Nephron (organoid): ENCODE measurements at regions not wholly inside any gene's neighbourhood (a gene's known extent, or its start where the extent isn't known, plus 50 kb on each side); places are given as distances from the start of the nearest gene placed in this dataset.

Experiments used
- H3K27ac Mint-ChIP-seq, 3 experiments: 2 replicates each; pipeline ENCODE4 v1.8.0; 2020; ENCODE audit warnings: mixed read lengths in 3 of 3, mild to moderate bottlenecking in 2 of 3, moderate library complexity in 1 of 3
- H3K27me3 Mint-ChIP-seq: 2 replicates; pipeline ENCODE4 v1.8.0; 2021; ENCODE audit warnings: low read depth, mild to moderate bottlenecking, moderate library complexity, mixed read lengths
- H3K36me3 Mint-ChIP-seq: 2 replicates; pipeline ENCODE4 v1.8.0; 2020; ENCODE audit warnings: low read depth, mixed read lengths
- H3K4me1 Mint-ChIP-seq: 2 replicates; pipeline ENCODE4 v1.8.0; 2020; ENCODE audit warnings: mixed read lengths
- H3K4me3 Mint-ChIP-seq, 3 experiments: 2 replicates each; pipeline ENCODE4 v1.8.0; 2020; ENCODE audit warnings: mild to moderate bottlenecking in 3 of 3, mixed read lengths in 3 of 3, moderate library complexity in 2 of 3
- H3K9me3 Mint-ChIP-seq: 2 replicates; pipeline ENCODE4 v1.8.0; 2020; ENCODE audit warnings: mixed read lengths
- TF ChIP-seq, protein P1 (sequence below), 3 experiments: fragments of 200-600 bp; sonication (generic); IDR thresholded peaks; one replicate each; pipeline ENCODE4 v1.5.0; 2021; ENCODE audit warnings: antibody characterized with exemption in 3 of 3; ENCODE audit not compliant: unreplicated experiment in 3 of 3

DNA sequence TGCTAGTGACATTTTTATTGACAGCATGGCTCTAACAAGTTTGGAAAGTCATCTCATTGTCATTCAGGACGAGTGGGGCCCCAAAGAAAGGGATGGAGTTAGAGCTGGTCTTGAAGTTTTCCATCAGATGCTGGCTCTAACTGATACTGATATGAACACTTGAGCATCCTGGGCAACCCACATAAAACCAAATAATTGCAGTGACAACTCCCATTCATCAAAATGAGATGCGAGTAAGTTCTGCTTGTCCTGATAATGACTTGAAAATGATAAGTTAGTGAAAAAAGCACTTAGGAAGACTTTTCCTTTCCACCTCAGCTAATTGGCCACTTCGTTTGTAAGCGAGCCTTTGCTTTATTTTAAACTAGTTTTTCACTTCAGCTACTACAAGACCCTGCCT, 147.6 kb downstream of the SP3 start:
- no peak overlapping the region for H3K4me3 Mint-ChIP-seq
- H3K27me3 Mint-ChIP-seq: peaks cover 4% of the 10 kb centered on the region
- no peaks in the 10 kb centered on the region for H3K4me1 Mint-ChIP-seq
- TF ChIP-seq, protein P1, sequence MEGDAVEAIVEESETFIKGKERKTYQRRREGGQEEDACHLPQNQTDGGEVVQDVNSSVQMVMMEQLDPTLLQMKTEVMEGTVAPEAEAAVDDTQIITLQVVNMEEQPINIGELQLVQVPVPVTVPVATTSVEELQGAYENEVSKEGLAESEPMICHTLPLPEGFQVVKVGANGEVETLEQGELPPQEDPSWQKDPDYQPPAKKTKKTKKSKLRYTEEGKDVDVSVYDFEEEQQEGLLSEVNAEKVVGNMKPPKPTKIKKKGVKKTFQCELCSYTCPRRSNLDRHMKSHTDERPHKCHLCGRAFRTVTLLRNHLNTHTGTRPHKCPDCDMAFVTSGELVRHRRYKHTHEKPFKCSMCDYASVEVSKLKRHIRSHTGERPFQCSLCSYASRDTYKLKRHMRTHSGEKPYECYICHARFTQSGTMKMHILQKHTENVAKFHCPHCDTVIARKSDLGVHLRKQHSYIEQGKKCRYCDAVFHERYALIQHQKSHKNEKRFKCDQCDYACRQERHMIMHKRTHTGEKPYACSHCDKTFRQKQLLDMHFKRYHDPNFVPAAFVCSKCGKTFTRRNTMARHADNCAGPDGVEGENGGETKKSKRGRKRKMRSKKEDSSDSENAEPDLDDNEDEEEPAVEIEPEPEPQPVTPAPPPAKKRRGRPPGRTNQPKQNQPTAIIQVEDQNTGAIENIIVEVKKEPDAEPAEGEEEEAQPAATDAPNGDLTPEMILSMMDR (IDR thresholded peaks at IDR 0.05; ENCODE audit: unreplicated experiment in 3 of 3): no peak
- no peak overlapping the region for H3K27ac Mint-ChIP-seq
- H3K9me3 Mint-ChIP-seq: no peaks in the 10 kb centered on the region
- no peaks in the 10 kb centered on the region for H3K36me3 Mint-ChIP-seq

DNA sequence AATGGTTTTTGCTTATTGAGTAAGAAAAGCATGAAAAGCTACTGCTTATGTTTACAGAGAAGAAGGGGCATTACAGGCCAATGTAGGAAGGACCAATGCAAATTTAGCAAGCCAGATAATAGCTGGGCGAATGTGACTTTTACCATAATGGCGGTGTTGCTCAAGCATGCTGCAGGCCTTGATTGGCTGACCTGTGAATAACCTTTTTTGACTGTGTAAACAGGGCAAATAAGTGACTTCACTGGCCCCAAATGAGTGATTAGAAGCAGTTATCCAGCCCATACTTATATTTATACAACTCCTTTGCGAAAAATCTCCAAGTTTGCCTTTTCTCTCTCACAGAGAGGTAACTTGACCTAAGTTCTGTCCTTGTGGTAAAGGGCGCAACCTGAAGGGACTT, 146.9 kb downstream of the SP3 start:
- Mint-ChIP-seq H3K9me3 (no peaks in the 10 kb centered on the region), H3K27me3 (peaks cover 4% of the 10 kb centered on the region), H3K36me3 (no peaks in the 10 kb centered on the region), H3K4me1 (no peaks in the 10 kb centered on the region), H3K4me3 (no peak overlapping the region), H3K27ac (no peak overlapping the region)
- TF ChIP-seq, protein P1 (IDR thresholded peaks at IDR 0.05; ENCODE audit: unreplicated experiment in 3 of 3): no peak

DNA sequence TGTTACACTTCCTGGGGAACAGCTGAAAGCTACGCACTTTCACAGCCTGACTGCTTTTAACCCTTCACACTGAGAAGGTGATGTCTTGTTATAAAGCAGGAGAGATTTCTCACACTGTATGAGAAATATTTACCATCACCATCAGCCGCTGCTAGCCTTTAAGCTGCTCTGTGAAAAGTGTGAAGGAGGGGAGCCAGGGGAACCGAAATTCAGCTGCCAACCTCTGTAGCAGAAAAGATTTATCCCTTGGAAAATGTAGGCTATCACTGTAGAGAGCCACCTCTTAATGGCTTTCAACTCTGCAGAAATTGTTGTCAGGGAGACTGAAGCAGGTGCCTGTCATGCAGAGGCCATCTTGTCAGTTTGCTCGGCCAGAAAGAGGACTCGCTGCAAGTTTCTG, 145.3 kb downstream of the SP3 start:
- Mint-ChIP-seq H3K9me3 (no peaks in the 10 kb centered on the region), H3K27ac (no peak overlapping the region), H3K4me3 (no peak overlapping the region), H3K27me3 (peaks cover 4% of the 10 kb centered on the region), H3K36me3 (no peaks in the 10 kb centered on the region), H3K4me1 (no peaks in the 10 kb centered on the region)
- TF ChIP-seq, protein P1 (IDR thresholded peaks at IDR 0.05; ENCODE audit: unreplicated experiment in 3 of 3): no peak

DNA sequence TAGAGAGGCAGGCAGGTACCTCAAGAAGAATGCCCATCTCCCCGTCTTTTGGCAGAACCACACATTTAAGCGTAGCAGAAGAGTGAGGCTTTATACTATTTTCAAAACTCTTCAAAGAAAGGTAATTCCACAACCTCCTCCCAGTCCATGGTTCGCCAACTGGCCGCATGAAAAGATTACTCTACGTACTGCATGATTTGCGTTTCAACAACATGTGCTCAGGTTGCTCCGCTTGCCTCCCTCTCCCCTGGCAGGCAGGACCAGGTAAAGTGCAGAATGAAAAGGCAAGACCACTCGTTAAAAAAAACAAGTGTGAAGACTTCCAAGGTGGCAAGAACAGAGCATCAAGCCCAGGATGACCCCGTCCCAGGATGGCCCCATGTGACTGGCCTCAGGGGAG, 143.7 kb downstream of the SP3 start:
- no peak overlapping the region for H3K27ac Mint-ChIP-seq
- peaks cover 3% of the 10 kb centered on the region for H3K4me1 Mint-ChIP-seq
- TF ChIP-seq, protein P1 (IDR thresholded peaks at IDR 0.05; ENCODE audit: unreplicated experiment in 3 of 3): no peak
- H3K36me3 Mint-ChIP-seq: no peaks in the 10 kb centered on the region
- no peaks in the 10 kb centered on the region for H3K9me3 Mint-ChIP-seq
- H3K4me3 Mint-ChIP-seq: no peak overlapping the region
- no peaks in the 10 kb centered on the region for H3K27me3 Mint-ChIP-seq

DNA sequence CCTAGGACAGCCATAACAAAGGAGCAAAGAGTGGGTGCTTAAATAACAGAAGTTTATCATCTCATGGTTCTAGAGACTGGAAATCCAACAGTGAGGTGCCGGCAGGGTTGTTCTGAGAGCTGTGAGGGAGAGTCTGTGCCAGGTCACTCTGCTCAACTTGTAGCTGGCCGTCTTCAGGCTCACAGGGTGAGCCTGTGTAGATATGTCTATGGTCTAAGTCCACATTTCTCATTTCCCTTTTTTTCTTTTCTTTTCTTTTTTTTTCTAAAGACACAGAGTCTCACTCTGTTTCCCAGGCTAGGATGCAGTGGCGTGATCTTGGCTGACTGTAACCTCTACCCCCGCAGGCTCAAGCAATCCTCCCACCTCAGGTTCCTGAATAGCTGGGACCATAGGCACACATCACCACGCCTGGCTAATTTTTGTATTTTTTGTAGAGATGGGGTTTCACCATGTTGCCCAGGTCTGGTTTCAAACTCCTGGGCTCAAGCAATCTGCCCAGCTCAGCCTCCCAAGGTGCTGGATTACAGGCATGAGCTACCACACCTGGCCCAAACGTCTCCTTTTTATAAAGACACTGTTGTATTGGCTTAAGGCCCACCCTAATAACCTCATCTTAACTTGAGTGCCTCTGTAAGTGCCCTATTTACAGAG, 142.2 kb downstream of the SP3 start:
- TF ChIP-seq, protein P1 (IDR thresholded peaks at IDR 0.05; ENCODE audit: unreplicated experiment in 3 of 3): no peak
- H3K36me3 Mint-ChIP-seq: no peaks in the 10 kb centered on the region
- H3K9me3 Mint-ChIP-seq: no peaks in the 10 kb centered on the region
- peaks cover 4% of the 10 kb centered on the region for H3K27me3 Mint-ChIP-seq
- no peak overlapping the region for H3K4me3 Mint-ChIP-seq
- peak overlapping the region in 1 of 3 experiments; percentile 9 for H3K27ac Mint-ChIP-seq
- peaks cover 17% of the 10 kb centered on the region for H3K4me1 Mint-ChIP-seq

DNA sequence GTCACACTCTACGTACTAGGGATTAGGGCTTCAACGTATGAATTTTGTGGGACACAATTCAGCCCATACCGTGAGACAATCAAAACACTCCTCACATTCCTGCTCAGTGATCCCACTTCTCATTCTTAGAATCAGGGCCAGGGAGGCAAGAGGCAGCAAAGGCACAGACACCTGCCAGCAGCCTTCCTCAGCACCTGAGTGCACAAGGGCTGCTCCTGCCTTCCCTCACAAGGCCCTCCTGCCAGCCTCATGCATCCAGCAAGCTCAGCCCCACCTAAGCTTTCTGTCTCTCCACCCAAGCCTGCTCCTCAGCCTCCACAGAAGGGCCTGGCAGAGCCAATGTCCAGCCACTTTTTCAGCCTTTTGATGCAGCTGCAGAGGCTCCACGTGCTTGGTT, 141.6 kb downstream of the SP3 start:
- H3K27me3 Mint-ChIP-seq: peaks cover 8% of the 10 kb centered on the region
- H3K4me3 Mint-ChIP-seq: no peak overlapping the region
- no peak overlapping the region for H3K27ac Mint-ChIP-seq
- peaks cover 22% of the 10 kb centered on the region for H3K4me1 Mint-ChIP-seq
- no peaks in the 10 kb centered on the region for H3K9me3 Mint-ChIP-seq
- TF ChIP-seq, protein P1 (IDR thresholded peaks at IDR 0.05; ENCODE audit: unreplicated experiment in 3 of 3): no peak
- H3K36me3 Mint-ChIP-seq: no peaks in the 10 kb centered on the region
